Epithelial cell of esophagus (primary cell): ENCODE measurements at regions not wholly inside any gene's neighbourhood (a gene's known extent, or its start where the extent isn't known, plus 50 kb on each side); places are given as distances from the start of the nearest gene placed in this dataset.

Experiments
- DNase-seq: peaks from one replicate; pipeline ENCODE4 v3.0.0; 2010; ENCODE audit warnings: low read depth
- H3K4me3 ChIP-seq: 2 replicates; pipeline ENCODE4 v1.5.1; 2011; ENCODE audit warnings: mild to moderate bottlenecking, low read length, control low read depth
- TF ChIP-seq, protein P1 (sequence below): IDR thresholded peaks from 2 replicates; pipeline ENCODE4 v1.5.1; 2011; ENCODE audit warnings: low read depth, mild to moderate bottlenecking, low read length, control low read depth, inconsistent platforms; ENCODE audit not compliant: insufficient read depth; ENCODE audit errors: missing control alignments

DNA sequence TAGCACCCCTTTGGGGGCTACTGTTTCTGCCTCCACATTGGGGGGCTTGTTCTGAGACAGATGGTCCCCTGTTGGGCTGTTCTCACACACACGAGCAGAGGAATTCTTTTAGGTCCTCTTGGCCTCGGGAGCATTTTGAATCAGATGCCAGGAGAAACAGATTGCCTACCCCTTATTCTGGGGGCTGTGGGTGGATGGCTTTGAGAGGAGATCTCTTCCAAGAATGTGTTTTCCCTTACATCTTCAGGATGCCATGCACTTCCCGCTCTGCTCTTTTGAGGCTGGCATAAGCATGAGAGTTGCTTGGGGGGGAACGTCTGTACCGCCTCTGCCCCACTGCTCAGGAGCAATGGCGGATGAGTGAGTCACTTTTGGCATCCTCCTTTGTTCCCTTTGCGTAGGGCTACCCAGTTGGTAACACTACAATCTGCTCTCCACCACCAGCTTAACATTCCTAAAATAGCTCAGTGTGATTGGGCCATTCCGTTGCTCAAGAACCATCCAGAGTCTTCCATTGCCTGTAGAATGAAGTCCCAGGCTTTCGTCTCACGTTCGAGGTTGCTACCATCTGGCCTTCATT, 154.4 kb downstream of the RPLP1 start:
- TF ChIP-seq, protein P1, sequence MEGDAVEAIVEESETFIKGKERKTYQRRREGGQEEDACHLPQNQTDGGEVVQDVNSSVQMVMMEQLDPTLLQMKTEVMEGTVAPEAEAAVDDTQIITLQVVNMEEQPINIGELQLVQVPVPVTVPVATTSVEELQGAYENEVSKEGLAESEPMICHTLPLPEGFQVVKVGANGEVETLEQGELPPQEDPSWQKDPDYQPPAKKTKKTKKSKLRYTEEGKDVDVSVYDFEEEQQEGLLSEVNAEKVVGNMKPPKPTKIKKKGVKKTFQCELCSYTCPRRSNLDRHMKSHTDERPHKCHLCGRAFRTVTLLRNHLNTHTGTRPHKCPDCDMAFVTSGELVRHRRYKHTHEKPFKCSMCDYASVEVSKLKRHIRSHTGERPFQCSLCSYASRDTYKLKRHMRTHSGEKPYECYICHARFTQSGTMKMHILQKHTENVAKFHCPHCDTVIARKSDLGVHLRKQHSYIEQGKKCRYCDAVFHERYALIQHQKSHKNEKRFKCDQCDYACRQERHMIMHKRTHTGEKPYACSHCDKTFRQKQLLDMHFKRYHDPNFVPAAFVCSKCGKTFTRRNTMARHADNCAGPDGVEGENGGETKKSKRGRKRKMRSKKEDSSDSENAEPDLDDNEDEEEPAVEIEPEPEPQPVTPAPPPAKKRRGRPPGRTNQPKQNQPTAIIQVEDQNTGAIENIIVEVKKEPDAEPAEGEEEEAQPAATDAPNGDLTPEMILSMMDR = no peak
- H3K4me3 ChIP-seq = no peak overlapping the region
- no peak for DNase-seq

DNA sequence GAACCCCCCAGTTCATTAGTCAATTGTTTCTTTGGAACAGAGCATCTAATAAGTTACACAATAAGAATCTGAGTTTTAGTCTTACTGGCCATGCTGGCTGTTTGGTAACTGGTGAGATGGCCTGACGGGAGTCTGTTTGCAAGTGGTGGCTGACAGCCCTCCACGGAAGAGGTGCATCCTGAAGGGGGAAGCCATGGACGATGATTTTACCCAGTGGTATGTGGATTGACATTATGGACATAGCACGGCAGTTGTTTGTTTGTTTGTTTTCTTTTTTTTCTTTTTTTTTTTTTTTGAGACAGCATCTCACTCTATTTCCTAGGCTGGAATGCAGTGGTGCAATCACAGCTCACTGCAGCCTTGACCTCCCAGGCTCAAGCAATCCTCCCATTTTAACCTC, 156.0 kb downstream of the RPLP1 start:
- no peak for DNase-seq
- TF ChIP-seq, protein P1 = no peak
- no peak overlapping the region for H3K4me3 ChIP-seq

DNA sequence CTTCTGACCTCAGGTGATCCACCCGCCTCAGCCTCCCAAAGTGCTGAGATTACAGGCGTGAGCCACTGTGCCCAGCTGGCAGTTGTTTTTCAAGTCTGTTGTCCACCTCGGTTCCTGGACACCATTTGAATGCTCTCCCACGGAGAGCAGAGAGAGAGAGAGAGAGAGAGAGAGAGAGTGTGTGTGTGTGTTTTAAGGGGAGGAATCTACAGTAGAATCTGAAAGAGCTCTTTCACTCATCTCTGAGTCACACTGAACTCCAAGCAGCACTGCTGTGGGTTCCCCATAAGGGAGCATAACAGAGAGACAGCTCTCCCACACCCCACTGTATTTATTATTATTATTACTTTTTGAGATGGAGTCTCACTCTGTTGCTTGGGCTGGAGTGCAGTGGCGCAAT, 156.6 kb downstream of the RPLP1 start:
- no peak overlapping the region for H3K4me3 ChIP-seq
- TF ChIP-seq, protein P1 = no peak
- no peak for DNase-seq

DNA sequence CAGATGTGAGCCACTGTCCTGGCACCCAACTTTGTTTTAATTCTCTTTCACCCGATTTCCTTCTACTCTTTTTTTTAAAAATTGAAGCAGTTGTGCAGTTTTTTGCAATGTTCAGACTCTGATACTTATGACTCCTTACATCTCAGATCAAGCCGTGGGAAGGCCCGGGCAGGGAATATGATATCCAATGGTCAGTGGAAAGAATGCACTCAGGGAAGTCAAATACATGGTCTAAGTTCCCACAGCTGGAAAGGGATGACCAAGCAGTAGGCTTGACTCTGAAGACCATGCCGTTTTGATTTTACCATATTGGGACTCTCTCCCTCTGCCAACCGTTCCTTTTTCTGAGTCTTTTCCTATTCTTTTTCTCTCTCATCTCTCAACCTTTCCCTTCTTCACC, 157.2 kb downstream of the RPLP1 start:
- no peak overlapping the region for H3K4me3 ChIP-seq
- TF ChIP-seq, protein P1 = no peak
- DNase-seq = no peak

DNA sequence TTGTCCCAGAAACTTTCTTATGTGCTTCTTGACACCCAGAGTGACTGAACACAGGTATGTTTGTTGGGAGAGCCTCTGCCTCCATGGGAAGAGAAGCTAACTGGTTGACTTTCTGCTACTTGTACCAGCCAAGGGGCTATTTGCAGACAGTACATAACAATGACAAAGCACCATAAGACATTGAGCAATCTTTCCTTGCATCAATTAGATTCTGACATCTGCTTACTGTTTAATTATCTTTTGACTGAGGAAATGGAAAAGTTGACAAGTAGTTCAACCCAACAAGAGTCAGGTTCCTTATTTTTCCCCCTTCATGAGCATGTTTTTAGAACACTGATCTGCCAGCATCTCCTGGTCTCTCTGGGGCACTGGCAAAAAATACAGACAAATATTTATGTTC, 157.7 kb downstream of the RPLP1 start:
- no peak for DNase-seq
- TF ChIP-seq, protein P1 = no peak
- H3K4me3 ChIP-seq = no peak overlapping the region

DNA sequence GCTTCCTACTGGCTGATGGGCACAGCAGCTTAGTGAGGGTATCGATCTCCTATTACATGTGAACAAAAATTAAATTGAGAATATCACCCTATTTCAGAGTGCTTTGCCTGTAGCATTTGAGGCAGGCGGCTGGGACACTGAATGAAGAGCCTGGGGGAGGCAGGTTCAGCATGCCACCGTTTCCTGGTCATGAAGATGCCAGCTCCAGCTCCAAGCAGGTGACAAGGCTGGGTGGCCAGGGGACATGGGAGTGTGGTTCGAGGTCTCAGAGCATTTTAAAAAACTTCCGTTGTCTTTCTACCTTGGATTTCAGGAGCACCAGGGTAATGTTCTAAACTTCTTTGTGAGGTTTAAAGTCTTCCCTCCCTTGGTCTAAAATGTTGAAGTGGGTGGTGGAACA, 158.2 kb downstream of the RPLP1 start:
- no peak for DNase-seq
- TF ChIP-seq, protein P1 = no peak
- H3K4me3 ChIP-seq = no peak overlapping the region

DNA sequence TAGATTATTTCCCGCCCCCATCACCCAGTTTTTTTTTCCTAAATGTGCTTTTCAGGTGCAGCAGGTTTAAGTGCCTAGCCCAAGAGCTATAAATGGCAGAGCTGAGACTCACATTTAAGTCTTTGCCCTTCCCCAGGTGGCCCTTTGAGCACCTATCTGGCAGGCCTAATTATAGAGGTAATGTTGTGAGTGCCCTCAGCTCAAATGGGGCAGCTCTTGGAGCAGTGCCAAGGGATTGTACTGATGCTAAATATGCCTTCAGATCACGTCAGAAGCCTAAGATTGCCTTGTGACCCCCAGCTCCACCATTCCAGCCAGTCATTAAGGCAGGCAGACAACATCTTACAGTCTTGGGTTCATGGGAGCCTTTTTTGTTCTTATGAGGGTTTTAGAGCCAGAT, 159.5 kb downstream of the RPLP1 start:
- DNase-seq = no peak
- TF ChIP-seq, protein P1 = no peak

More for the DNA sequence above, 159.5 kb downstream of the RPLP1 start:
- H3K4me3 ChIP-seq = no peak overlapping the region
